H9 (cell line): ENCODE measurements at regions not wholly inside any gene's neighbourhood (a gene's known extent, or its start where the extent isn't known, plus 50 kb on each side); places are given as distances from the start of the nearest gene placed in this dataset.

Experiments
- DNase-seq: peaks from one replicate; pipeline ENCODE4 v3.0.0-alpha.2; 2017
- H2AFZ ChIP-seq: one replicate; pipeline ENCODE4 v1.6.1; 2013; ENCODE audit warnings: mild to moderate bottlenecking, low read length, control low read depth, moderate library complexity
- H2AK5ac ChIP-seq: 2 replicates; pipeline ENCODE4 v1.6.1; 2013; ENCODE audit warnings: low read length, control low read depth, mixed read lengths; ENCODE audit not compliant: insufficient read length
- H2BK120ac ChIP-seq: one replicate; pipeline ENCODE4 v1.6.1; 2013; ENCODE audit warnings: low read depth, mild to moderate bottlenecking, low read length, control low read depth, inconsistent platforms; ENCODE audit not compliant: poor library complexity, severe bottlenecking
- H2BK12ac ChIP-seq: 2 replicates; pipeline ENCODE4 v1.6.1; 2013; ENCODE audit warnings: low read length, control low read depth, mixed read lengths, low read depth; ENCODE audit not compliant: insufficient read length
- H2BK15ac ChIP-seq: 2 replicates; pipeline ENCODE4 v1.6.1; 2013; ENCODE audit warnings: low read depth, low read length, control low read depth
- H2BK20ac ChIP-seq: one replicate; pipeline ENCODE4 v1.6.1; 2013; ENCODE audit warnings: low read depth, mild to moderate bottlenecking, low read length, control low read depth, inconsistent platforms; ENCODE audit not compliant: poor library complexity, severe bottlenecking
- H2BK5ac ChIP-seq: 2 replicates; pipeline ENCODE4 v1.6.1; 2013; ENCODE audit warnings: low read length, control low read depth, mixed read lengths; ENCODE audit not compliant: insufficient read length
- H3K14ac ChIP-seq: 2 replicates; pipeline ENCODE4 v1.6.1; 2013; ENCODE audit warnings: low read length, control low read depth; ENCODE audit not compliant: insufficient read depth
- H3K18ac ChIP-seq: 2 replicates; pipeline ENCODE4 v1.6.1; 2013; ENCODE audit warnings: low read depth, mild to moderate bottlenecking, mixed read lengths, low read length, control low read depth; ENCODE audit not compliant: insufficient read length
- H3K23ac ChIP-seq: 2 replicates; pipeline ENCODE4 v1.6.1; 2013; ENCODE audit warnings: low read length, control low read depth, mixed read lengths, low read depth; ENCODE audit not compliant: insufficient read length
- H3K23me2 ChIP-seq: 2 replicates; pipeline ENCODE4 v1.6.1; 2013; ENCODE audit warnings: low read depth, mild to moderate bottlenecking, mixed read lengths, low read length, control low read depth; ENCODE audit not compliant: insufficient read length, poor library complexity, severe bottlenecking
- H3K27ac ChIP-seq: 2 replicates; pipeline ENCODE4 v1.5.1; 2013; ENCODE audit warnings: low read length, control low read depth, mixed read lengths, low read depth; ENCODE audit not compliant: insufficient read length
- H3K27me3 ChIP-seq: 2 replicates; pipeline ENCODE4 v1.6.1; 2013; ENCODE audit warnings: low read length, control low read depth, inconsistent platforms; ENCODE audit not compliant: insufficient read depth
- H3K4ac ChIP-seq: 2 replicates; pipeline ENCODE4 v1.6.1; 2013; ENCODE audit warnings: low read depth, mild to moderate bottlenecking, control low read depth, inconsistent platforms, low read length, moderate library complexity
- H3K4me1 ChIP-seq: 2 replicates; pipeline ENCODE4 v1.6.1; 2013; ENCODE audit warnings: low read length, control low read depth, inconsistent platforms; ENCODE audit not compliant: insufficient read depth
- H3K4me2 ChIP-seq: 2 replicates; pipeline ENCODE4 v1.6.1; 2013; ENCODE audit warnings: low read length, control low read depth, mixed read lengths; ENCODE audit not compliant: insufficient read length, insufficient read depth
- H3K56ac ChIP-seq: 2 replicates; pipeline ENCODE4 v1.6.1; 2013; ENCODE audit warnings: low read depth, mild to moderate bottlenecking, mixed read lengths, low read length, control low read depth; ENCODE audit not compliant: insufficient read length
- H3K79me1 ChIP-seq: 2 replicates; pipeline ENCODE4 v1.6.1; 2013; ENCODE audit warnings: low read depth, mild to moderate bottlenecking, moderate library complexity, low read length, control low read depth, inconsistent platforms; ENCODE audit not compliant: insufficient read depth, poor library complexity, severe bottlenecking
- H3K79me2 ChIP-seq: 2 replicates; pipeline ENCODE4 v1.6.1; 2013; ENCODE audit warnings: low read length, control low read depth, inconsistent platforms; ENCODE audit not compliant: insufficient read depth
- H3K9ac ChIP-seq: 2 replicates; pipeline ENCODE4 v1.6.1; 2013; ENCODE audit warnings: low read length, control low read depth, mixed read lengths; ENCODE audit not compliant: insufficient read length; ENCODE audit errors: extremely low read depth
- H3K9me3 ChIP-seq: one replicate; pipeline ENCODE4 v1.6.1; 2013; ENCODE audit warnings: low read depth, low read length, inconsistent platforms; ENCODE audit not compliant: control insufficient read depth
- H3T11ph ChIP-seq: one replicate; pipeline ENCODE4 v1.6.1; 2013; ENCODE audit warnings: mild to moderate bottlenecking, low read length, control low read depth, inconsistent platforms
- H4K20me1 ChIP-seq: one replicate; pipeline ENCODE4 v1.6.1; 2013; ENCODE audit not compliant: control insufficient read depth, insufficient read length, insufficient read depth
- H4K5ac ChIP-seq: 2 replicates; pipeline ENCODE4 v1.6.1; 2013; ENCODE audit warnings: low read depth, mild to moderate bottlenecking, mixed read lengths, low read length, control low read depth; ENCODE audit not compliant: insufficient read length
- H4K8ac ChIP-seq: replicated peaks from 2 replicates; pipeline ENCODE4 v1.6.1; 2013; ENCODE audit warnings: low read length, control low read depth, mixed read lengths, low read depth; ENCODE audit not compliant: insufficient read length
- H4K91ac ChIP-seq: 2 replicates; pipeline ENCODE4 v1.6.1; 2013; ENCODE audit warnings: low read depth, mild to moderate bottlenecking, moderate library complexity, mixed read lengths, low read length, control low read depth; ENCODE audit not compliant: insufficient read length
- H3K27ac Mint-ChIP-seq, 3 experiments: 2 replicates in 2 of 3; 3 replicates in 1 of 3; pipeline ENCODE4 v1.8.0; 2020 to 2021; ENCODE audit warnings: mixed read lengths in 3 of 3, mild to moderate bottlenecking in 1 of 3, moderate library complexity in 1 of 3
- H3K27me3 Mint-ChIP-seq: 2 replicates; pipeline ENCODE4 v1.8.0; 2021; ENCODE audit warnings: low read depth, mild to moderate bottlenecking, moderate library complexity, mixed read lengths
- H3K36me3 Mint-ChIP-seq, 3 experiments: 2 replicates in 2 of 3; 3 replicates in 1 of 3; pipeline ENCODE4 v1.8.0; 2020 to 2021; ENCODE audit warnings: low read depth in 3 of 3, mixed read lengths in 3 of 3; ENCODE audit not compliant: insufficient read depth in 1 of 3
- H3K4me1 Mint-ChIP-seq, 2 experiments: 2 replicates each; pipeline ENCODE4 v1.8.0; 2020; ENCODE audit warnings: mixed read lengths in 2 of 2
- H3K4me3 Mint-ChIP-seq, 2 experiments: 2 replicates in 1 of 2; 3 replicates in 1 of 2; pipeline ENCODE4 v1.8.0; 2020 to 2021; ENCODE audit warnings: mild to moderate bottlenecking in 2 of 2, mixed read lengths in 2 of 2, moderate library complexity in 1 of 2
- H3K9me3 Mint-ChIP-seq, 2 experiments: 2 replicates in 1 of 2; 3 replicates in 1 of 2; pipeline ENCODE4 v1.8.0; 2020; ENCODE audit warnings: mild to moderate bottlenecking in 2 of 2, mixed read lengths in 2 of 2, moderate library complexity in 1 of 2
- TF ChIP-seq, protein P1 (sequence below): fragments of 200-600 bp; sonication (generic); conservative IDR thresholded peaks from 3 replicates; pipeline ENCODE4 v1.8.0; 2021; ENCODE audit warnings: antibody characterized with exemption, mild to moderate bottlenecking

DNA sequence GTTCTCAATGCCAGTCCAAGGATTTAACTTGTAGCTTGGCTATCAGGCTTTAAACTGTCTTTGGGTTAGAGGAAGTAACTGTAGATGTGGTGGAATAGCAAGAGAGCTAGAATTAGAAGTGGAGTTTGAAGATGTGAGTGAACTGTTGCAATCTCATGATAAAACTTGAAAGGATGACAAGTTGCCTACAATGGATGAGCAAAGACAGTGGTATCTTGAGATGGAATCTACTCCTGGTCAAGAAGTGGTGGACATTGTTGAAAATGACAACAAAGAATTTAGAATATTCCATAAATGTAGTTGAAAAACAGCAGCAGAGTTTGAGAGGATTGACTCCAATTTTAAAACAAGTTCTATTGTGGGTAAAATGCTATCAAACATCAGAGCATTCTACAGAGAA lies 199.0 kb downstream of the DUSP6 start:
- no peak overlapping the region for H4K8ac ChIP-seq
- H3K27me3 ChIP-seq = no peaks in the 10 kb centered on the region
- no peaks in the 10 kb centered on the region for H3K23me2 ChIP-seq
- H2BK120ac ChIP-seq = no peak overlapping the region
- H3K9ac ChIP-seq = no peak overlapping the region
- no peak overlapping the region for H2BK20ac ChIP-seq
- peaks cover 27% of the 10 kb centered on the region for H3K27me3 Mint-ChIP-seq
- no peak overlapping the region for H4K91ac ChIP-seq
- no peaks in the 10 kb centered on the region for H3K4me1 ChIP-seq
- H3K23ac ChIP-seq = no peak overlapping the region
- H3K56ac ChIP-seq = no peak overlapping the region
- H3K79me2 ChIP-seq = no peaks in the 10 kb centered on the region
- no peaks in the 10 kb centered on the region for H4K20me1 ChIP-seq
- no peak overlapping the region for H2AFZ ChIP-seq
- no peak overlapping the region for H3K14ac ChIP-seq
- H4K5ac ChIP-seq = no peak overlapping the region
- H3K4me3 Mint-ChIP-seq = no peak overlapping the region
- peaks cover 16 to 26% of the 10 kb centered on the region in 2 experiments for H3K9me3 Mint-ChIP-seq
- H3K27ac ChIP-seq = no peak overlapping the region
- peaks cover 5% of the 10 kb centered on the region for H3K9me3 ChIP-seq
- H3K4me2 ChIP-seq = no peak overlapping the region
- peaks cover 10 to 15% (median 14%) of the 10 kb centered on the region in 3 experiments; a peak in 6 of 7 replicates for H3K36me3 Mint-ChIP-seq
- no peak overlapping the region; a peak in 1 of 7 replicates for H3K27ac Mint-ChIP-seq
- H2BK15ac ChIP-seq = no peak overlapping the region
- no peak overlapping the region for H2BK5ac ChIP-seq
- H2AK5ac ChIP-seq = no peak overlapping the region
- H3K4ac ChIP-seq = no peak overlapping the region
- TF ChIP-seq, protein P1, sequence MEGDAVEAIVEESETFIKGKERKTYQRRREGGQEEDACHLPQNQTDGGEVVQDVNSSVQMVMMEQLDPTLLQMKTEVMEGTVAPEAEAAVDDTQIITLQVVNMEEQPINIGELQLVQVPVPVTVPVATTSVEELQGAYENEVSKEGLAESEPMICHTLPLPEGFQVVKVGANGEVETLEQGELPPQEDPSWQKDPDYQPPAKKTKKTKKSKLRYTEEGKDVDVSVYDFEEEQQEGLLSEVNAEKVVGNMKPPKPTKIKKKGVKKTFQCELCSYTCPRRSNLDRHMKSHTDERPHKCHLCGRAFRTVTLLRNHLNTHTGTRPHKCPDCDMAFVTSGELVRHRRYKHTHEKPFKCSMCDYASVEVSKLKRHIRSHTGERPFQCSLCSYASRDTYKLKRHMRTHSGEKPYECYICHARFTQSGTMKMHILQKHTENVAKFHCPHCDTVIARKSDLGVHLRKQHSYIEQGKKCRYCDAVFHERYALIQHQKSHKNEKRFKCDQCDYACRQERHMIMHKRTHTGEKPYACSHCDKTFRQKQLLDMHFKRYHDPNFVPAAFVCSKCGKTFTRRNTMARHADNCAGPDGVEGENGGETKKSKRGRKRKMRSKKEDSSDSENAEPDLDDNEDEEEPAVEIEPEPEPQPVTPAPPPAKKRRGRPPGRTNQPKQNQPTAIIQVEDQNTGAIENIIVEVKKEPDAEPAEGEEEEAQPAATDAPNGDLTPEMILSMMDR = no peak
- H3T11ph ChIP-seq = no peak overlapping the region
- H3K18ac ChIP-seq = no peak overlapping the region
- H3K4me1 Mint-ChIP-seq = peaks cover 7 to 9% of the 10 kb centered on the region in 2 experiments
- H3K79me1 ChIP-seq = no peaks in the 10 kb centered on the region
- DNase-seq = no peak
- H2BK12ac ChIP-seq = no peak overlapping the region
